ENCODE measurements at regions not wholly inside any gene's neighbourhood (a gene's known extent, or its start where the extent isn't known, plus 50 kb on each side); places are given as distances from the start of the nearest gene placed in this dataset.

DNA sequence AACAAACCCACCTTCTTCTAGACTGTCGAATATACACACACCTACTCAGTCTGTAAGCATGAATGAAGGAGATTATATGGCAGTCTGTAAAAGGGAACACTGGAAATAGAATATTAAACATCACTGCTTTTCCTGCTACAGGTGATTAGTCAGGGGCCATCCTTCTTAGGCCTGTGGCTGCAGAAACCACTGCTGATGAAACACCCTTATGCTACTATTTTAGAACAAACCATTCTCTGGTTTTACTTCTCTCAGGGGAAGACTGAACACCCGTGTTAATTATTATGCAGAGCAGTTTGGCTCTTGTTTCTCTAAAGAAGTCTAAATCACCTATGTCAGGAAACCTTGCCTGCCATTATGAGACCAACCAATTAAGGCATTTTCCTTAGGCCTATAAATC, 351.1 kb upstream of the KLF6 start:
- Mint-ChIP-seq H3K9me3 (ENCODE audit: low read depth, unreplicated experiment) (peaks cover 6% of the 10 kb centered on the region), H3K4me1 (ENCODE audit: low read depth, unreplicated experiment) (no peaks in the 10 kb centered on the region), H3K4me3 (ENCODE audit: low read depth, unreplicated experiment) (no peak overlapping the region), H3K27ac (ENCODE audit: unreplicated experiment) (no peak overlapping the region), H3K27me3 (ENCODE audit: unreplicated experiment) (no peaks in the 10 kb centered on the region), H3K36me3 (ENCODE audit: insufficient read depth, unreplicated experiment) (no peaks in the 10 kb centered on the region)
- intact Hi-C loops (cut with micrococcal nuclease; ENCODE audit: unreplicated experiment): no loop called here
- no TSS peak for BruUV-seq (replicated peaks)
- TF ChIP-seq CTCF (IDR thresholded peaks at IDR 0.05; ENCODE audit: unreplicated experiment): no peak
- CTCF ChIA-PET: no interaction called here
- DNase-seq: no peak

GRCh38 chr10:4132216-4132556, 347.2 kb upstream of the KLF6 start:
- Mint-ChIP-seq H3K9me3 (ENCODE audit: low read depth, unreplicated experiment) (peaks cover 4% of the 10 kb centered on the region), H3K36me3 (ENCODE audit: insufficient read depth, unreplicated experiment) (no peaks in the 10 kb centered on the region), H3K27ac (ENCODE audit: unreplicated experiment) (no peak overlapping the region), H3K27me3 (ENCODE audit: unreplicated experiment) (no peaks in the 10 kb centered on the region), H3K4me3 (ENCODE audit: low read depth, unreplicated experiment) (no peak overlapping the region), H3K4me1 (ENCODE audit: low read depth, unreplicated experiment) (no peaks in the 10 kb centered on the region)
- CTCF ChIA-PET: interaction anchor here (0.7 kb wide), 1 partner anchor 143 kb away, joined by 3 read pairs; no protein-coding TSS in a partner anchor
- intact Hi-C loops (cut with micrococcal nuclease; ENCODE audit: unreplicated experiment): loop anchor here (5.0 kb wide), 1 partner anchor 640 kb away; no protein-coding TSS in a partner anchor
- BruUV-seq (replicated peaks): no TSS peak
- no peak for DNase-seq
- TF ChIP-seq CTCF (IDR thresholded peaks at IDR 0.05; ENCODE audit: unreplicated experiment): no peak

DNA sequence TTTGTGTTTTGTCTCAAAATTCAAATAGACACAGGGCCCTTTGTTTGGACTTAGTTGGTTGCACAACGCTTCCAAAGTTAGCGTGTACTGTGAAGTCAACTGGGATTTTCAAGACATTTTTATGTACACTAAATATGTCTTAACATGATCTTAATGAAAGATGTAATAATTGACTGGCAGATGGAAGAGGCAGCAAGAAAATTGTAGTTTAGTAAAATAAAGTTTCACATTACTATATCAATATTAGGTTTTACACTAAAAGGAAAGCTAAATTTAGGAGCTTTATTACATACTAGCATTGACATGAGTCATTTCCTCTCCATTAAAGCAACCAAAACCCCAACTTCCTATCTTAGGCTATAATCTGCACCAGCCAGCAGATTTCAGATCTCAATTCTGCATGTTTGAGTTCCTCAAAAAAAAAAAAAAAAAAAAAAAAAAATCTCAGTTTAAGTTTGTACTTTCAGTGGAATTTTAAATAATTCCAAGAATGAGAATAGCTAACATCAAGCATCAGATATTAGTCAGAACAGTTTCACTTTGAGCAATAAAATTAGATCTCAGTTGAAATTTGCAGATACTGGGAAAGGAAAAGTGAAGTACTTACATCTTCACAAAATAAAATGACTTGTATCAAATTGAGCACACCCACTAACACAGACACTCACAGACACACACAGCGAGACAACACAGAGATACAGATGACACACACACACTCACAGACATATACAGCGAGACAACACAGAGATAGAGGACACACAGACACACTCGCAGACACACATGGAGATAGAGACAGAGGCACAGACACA, 346.6 kb upstream of the KLF6 start:
- TF ChIP-seq CTCF (IDR thresholded peaks at IDR 0.05; ENCODE audit: unreplicated experiment): no peak
- Mint-ChIP-seq H3K36me3 (ENCODE audit: insufficient read depth, unreplicated experiment) (no peaks in the 10 kb centered on the region), H3K27ac (ENCODE audit: unreplicated experiment) (no peak overlapping the region), H3K4me1 (ENCODE audit: low read depth, unreplicated experiment) (no peaks in the 10 kb centered on the region), H3K9me3 (ENCODE audit: low read depth, unreplicated experiment) (peaks cover 4% of the 10 kb centered on the region), H3K4me3 (ENCODE audit: low read depth, unreplicated experiment) (no peak overlapping the region), H3K27me3 (ENCODE audit: unreplicated experiment) (no peaks in the 10 kb centered on the region)
- CTCF ChIA-PET: interaction anchor here (0.7 to 1.9 kb wide), 5 partner anchors 14 to 637 kb away, joined by 3 to 8 read pairs (median 3); no protein-coding TSS in a partner anchor
- intact Hi-C loops (cut with micrococcal nuclease; ENCODE audit: unreplicated experiment): loop anchor here (5.0 kb wide), 1 partner anchor 641 kb away; no protein-coding TSS in a partner anchor
- DNase-seq: no peak
- no TSS peak for BruUV-seq (replicated peaks)

- intact Hi-C loops (cut with micrococcal nuclease; ENCODE audit: unreplicated experiment): loop anchor here (5.0 kb wide), 1 partner anchor 642 kb away; no protein-coding TSS in a partner anchor
- CTCF ChIA-PET: interaction anchor here (0.6 to 1.9 kb wide), 2 partner anchors 17 to 279 kb away, joined by 6 to 8 read pairs; no protein-coding TSS in a partner anchor
- no TSS peak for BruUV-seq (replicated peaks)
Measured at GRCh38 chr10:4130685-4131084, 345.7 kb upstream of the KLF6 start.

More at GRCh38 chr10:4130685-4131084, 345.7 kb upstream of the KLF6 start:
- TF ChIP-seq CTCF (IDR thresholded peaks at IDR 0.05; ENCODE audit: unreplicated experiment): no peak
- Mint-ChIP-seq H3K27me3 (ENCODE audit: unreplicated experiment) (no peaks in the 10 kb centered on the region), H3K4me1 (ENCODE audit: low read depth, unreplicated experiment) (no peaks in the 10 kb centered on the region), H3K27ac (ENCODE audit: unreplicated experiment) (no peak overlapping the region), H3K36me3 (ENCODE audit: insufficient read depth, unreplicated experiment) (no peaks in the 10 kb centered on the region), H3K4me3 (ENCODE audit: low read depth, unreplicated experiment) (no peak overlapping the region), H3K9me3 (ENCODE audit: low read depth, unreplicated experiment) (peaks cover 10% of the 10 kb centered on the region)
- no peak for DNase-seq

Data from Calu3 (cell line).